HCT116 (cell line): ENCODE measurements at regions not wholly inside any gene's neighbourhood (a gene's known extent, or its start where the extent isn't known, plus 50 kb on each side); places are given as distances from the start of the nearest gene placed in this dataset.

ENCODE experiments used
- ATAC-seq: fragments of 200-7000 bp; cut with Tn5 transposase; 2 replicates; pipeline ENCODE4 v1.9.1; 2020; ENCODE audit warnings: mild to moderate bottlenecking, moderate library complexity
- BruUV-seq: library from RNA; stranded (reverse); fragments of 400-500 nt; replicated peaks from 2 replicates; lab custom pipeline; 2021; lab: Mats Ljungman, UMichigan
- CTCF ChIA-PET: fragments of 300-600 bp; sonication (Branson Sonifier 250); formaldehyde crosslinking; loops from one replicate; lab custom pipeline; 2021; ENCODE audit warnings: antibody characterized with exemption; lab: Charles Lee
- POLR2A ChIA-PET: fragments of 300-600, 350-600 bp; sonication (Branson Sonifier 250); formaldehyde crosslinking; loops from one replicate; lab custom pipeline; 2021; ENCODE audit warnings: antibody characterized with exemption; lab: Charles Lee
- RAD21 ChIA-PET, 2 experiments: fragments of 300-600 bp; sonication (Branson Sonifier 250); formaldehyde crosslinking; loops; one replicate each; lab custom pipeline; 2023; ENCODE audit warnings: low total read pairs in 2 of 2; ENCODE audit not compliant: uncharacterized antibody in 2 of 2, unreplicated experiment in 2 of 2, low non-redundant PET in 1 of 2; lab: Charles Lee
- DNase-seq: peaks from one replicate; pipeline ENCODE4 v3.0.0-alpha.2; 2010; ENCODE audit warnings: low read depth, low spot score
- H2AFZ ChIP-seq: fragments of 200-600 bp; shearing (Covaris generic), sonication (generic); 2 replicates; pipeline ENCODE4 v1.6.1; 2017; ENCODE audit warnings: low read depth, mixed run types, mixed read lengths, antibody characterized with exemption, low read length; ENCODE audit not compliant: poor library complexity, severe bottlenecking
- H3K27ac ChIP-seq: 2 replicates; pipeline ENCODE4 v1.5.1; 2012; ENCODE audit warnings: low read depth, low read length
- H3K27me3 ChIP-seq: fragments of 200-600 bp; sonication (generic); 2 replicates; pipeline ENCODE4 v1.6.1; 2016; ENCODE audit warnings: mixed run types, low read length, mixed read lengths; ENCODE audit not compliant: insufficient read depth
- H3K36me3 ChIP-seq, 2 experiments: fragments of 200-500 bp in 1 of 2; fragments of 200-600 bp in 1 of 2; sonication (Bioruptor generic) in 1 of 2; sonication (generic) in 1 of 2; 2 replicates each; pipeline versions ENCODE4 v1.5.1 to v1.6.1; 2014 to 2016; ENCODE audit warnings: low read length in 2 of 2, inconsistent platforms in 1 of 2, mixed read lengths in 1 of 2, mixed run types in 1 of 2; ENCODE audit not compliant: insufficient read depth in 2 of 2, control insufficient read depth in 1 of 2
- H3K4me1 ChIP-seq, 2 experiments: fragments of 200-600 bp in 1 of 2; sonication (generic) in 1 of 2; 2 replicates each; pipeline versions ENCODE4 v1.5.1 to v1.6.1; 2012 to 2017; ENCODE audit warnings: low read length in 2 of 2, inconsistent platforms in 1 of 2, mild to moderate bottlenecking in 1 of 2, mixed read lengths in 1 of 2, mixed run types in 1 of 2, moderate library complexity in 1 of 2; ENCODE audit not compliant: insufficient read depth in 2 of 2, control insufficient read depth in 1 of 2
- H3K4me2 ChIP-seq: fragments of 200-600 bp; sonication (generic); 2 replicates; pipeline ENCODE4 v1.6.1; 2017; ENCODE audit warnings: mixed run types, low read length, mixed read lengths
- H3K4me3 ChIP-seq, 2 experiments: fragments of 200-600 bp in 1 of 2; sonication (generic) in 1 of 2; replicated peaks in 1 of 2; 2 replicates each; pipeline ENCODE4 v1.5.1; 2011 to 2016; ENCODE audit warnings: low read length in 2 of 2, control low read depth in 1 of 2, low read depth in 1 of 2, mild to moderate bottlenecking in 1 of 2, mixed read lengths in 1 of 2, mixed run types in 1 of 2
- H3K79me2 ChIP-seq: fragments of 200-600 bp; sonication (generic); 2 replicates; pipeline ENCODE4 v1.6.1; 2017; ENCODE audit warnings: mild to moderate bottlenecking, mixed run types, low read length, moderate library complexity, mixed read lengths; ENCODE audit not compliant: insufficient read depth
- H3K9ac ChIP-seq: fragments of 200-600 bp; sonication (generic); 2 replicates; pipeline ENCODE4 v1.6.1; 2016; ENCODE audit warnings: low read length, mixed read lengths
- H3K9me2 ChIP-seq: fragments of 200-600 bp; sonication (generic), shearing (Covaris generic); 2 replicates; pipeline ENCODE4 v1.6.1; 2017; ENCODE audit warnings: mixed run types, mild to moderate bottlenecking, moderate library complexity; ENCODE audit not compliant: insufficient read depth
- H3K9me3 ChIP-seq, 2 experiments: fragments of 200-500 bp in 1 of 2; fragments of 200-600 bp in 1 of 2; sonication (Bioruptor generic) in 1 of 2; sonication (generic) in 1 of 2; 2 replicates each; pipeline ENCODE4 v1.6.1; 2014 to 2017; ENCODE audit warnings: low read length in 2 of 2, mixed read lengths in 2 of 2, inconsistent platforms in 1 of 2, low read depth in 1 of 2, mild to moderate bottlenecking in 1 of 2, mixed run types in 1 of 2, moderate library complexity in 1 of 2; ENCODE audit not compliant: control insufficient read depth in 1 of 2, insufficient read depth in 1 of 2
- H4K20me1 ChIP-seq: fragments of 200-600 bp; sonication (generic), shearing (Covaris generic); 2 replicates; pipeline ENCODE4 v1.6.1; 2017; ENCODE audit warnings: mixed run types, mild to moderate bottlenecking, moderate library complexity; ENCODE audit not compliant: insufficient read depth
- ATF3 ChIP-seq: IDR thresholded peaks from 2 replicates; pipeline ENCODE4 v1.6.1; 2012
- CEBPB ChIP-seq: IDR thresholded peaks from 2 replicates; pipeline ENCODE4 v1.6.1; 2012; ENCODE audit warnings: low read depth
- ELF1 ChIP-seq: IDR thresholded peaks from 2 replicates; pipeline ENCODE4 v1.6.1; 2012; ENCODE audit warnings: low read depth, borderline replicate concordance
- EZH2phosphoT487 ChIP-seq: fragments of 200-600 bp; IDR thresholded peaks from 2 replicates; pipeline ENCODE4 v1.6.1; 2018; ENCODE audit warnings: antibody characterized with exemption, borderline replicate concordance
- MAX ChIP-seq: IDR thresholded peaks from 2 replicates; pipeline ENCODE4 v1.6.1; 2012
- REST ChIP-seq: IDR thresholded peaks from 2 replicates; pipeline ENCODE4 v1.6.1; 2012; ENCODE audit warnings: low read depth
- SP1 ChIP-seq: IDR thresholded peaks from 2 replicates; pipeline ENCODE4 v1.6.1; 2012; ENCODE audit warnings: low read depth
- intact Hi-C: fragments of 100-400 bp; cut with micrococcal nuclease; formaldehyde crosslinking; loops from 2 replicates; pipeline ENCODE4 v1.10.0; 2022

- ChIA-PET CTCF (interaction anchor here (0.6 kb wide), 1 partner anchor 441 kb away, joined by 3 read pairs; no protein-coding TSS in a partner anchor), POLR2A (no interaction called here), RAD21 (no interaction called here)
- Histone ChIP-seq H3K9me3 (no peaks in the 10 kb centered on the region), H4K20me1 (no peaks in the 10 kb centered on the region), H3K4me3 (no peak overlapping the region), H3K27ac (no peak overlapping the region), H3K79me2 (no peaks in the 10 kb centered on the region), H3K36me3 (no peaks in the 10 kb centered on the region), H3K9ac (no peak overlapping the region), H3K27me3 (no peaks in the 10 kb centered on the region), H3K4me2 (no peak overlapping the region), H2AFZ (no peak overlapping the region), H3K9me2 (no peaks in the 10 kb centered on the region)
- DNase-seq: no peak
- intact Hi-C loops: no loop called here
- ATAC-seq: no peak
- BruUV-seq: no TSS peak
- TF ChIP-seq CEBPB (no peak), SP1 (no peak), ATF3 (no peak), ELF1 (no peak), REST (no peak), EZH2phosphoT487 (no peak), MAX (no peak)
- TF ChIP-seq, all 23 proteins: peak for 0
- peaks cover 0 to 16% of the 10 kb centered on the region in 2 experiments; a peak in 1 of 4 replicates for H3K4me1 ChIP-seq
These were observed 115.1 kb upstream of the AKR1E2 start for GRCh38 chr10:4710858-4711257.
